Lower lobe of right lung (tissue), 2 donors: ENCODE measurements at regions not wholly inside any gene's neighbourhood (a gene's known extent, or its start where the extent isn't known, plus 50 kb on each side); places are given as distances from the start of the nearest gene placed in this dataset.

ENCODE experiments used
- ATAC-seq, 2 donors: fragments of 200-7000 bp; cut with Tn5 transposase; one replicate each; pipeline ENCODE4 v1.9.1; 2020 to 2022; ENCODE audit warnings: mild to moderate bottlenecking in 2 of 2, moderate library complexity in 2 of 2
- DNase-seq: peaks from one replicate; pipeline ENCODE4 v3.0.0-alpha.2; 2020
- H3K27ac ChIP-seq: fragments of 200-600 bp; one replicate; pipeline ENCODE4 v1.8.0; 2022
- H3K27me3 ChIP-seq: fragments of 200-600 bp; one replicate; pipeline ENCODE4 v1.8.0; 2022; ENCODE audit warnings: low read depth
- H3K36me3 ChIP-seq: fragments of 200-600 bp; one replicate; pipeline ENCODE4 v1.8.0; 2022; ENCODE audit warnings: mild to moderate bottlenecking
- H3K4me1 ChIP-seq: fragments of 200-600 bp; one replicate; pipeline ENCODE4 v1.8.0; 2022
- H3K4me3 ChIP-seq: fragments of 200-600 bp; one replicate; pipeline ENCODE4 v1.8.0; 2022; ENCODE audit warnings: mild to moderate bottlenecking
- H3K9me3 ChIP-seq: fragments of 200-600 bp; one replicate; pipeline ENCODE4 v1.8.0; 2022
- CTCF ChIP-seq: fragments of 200-600 bp; IDR thresholded peaks from one replicate; pipeline ENCODE4 v1.8.0; 2022; ENCODE audit warnings: antibody characterized with exemption, mild to moderate bottlenecking
- intact Hi-C: fragments of 100-400 bp; cut with DNase I; formaldehyde crosslinking; loops from one replicate; pipeline ENCODE4 v1.11.0; 2022
- donor health status: DM: no; HTN: yes; CAD: no; lungs with severe emphysema.

GRCh38 chr12:125509195-125509594 lies 444.0 kb downstream of the AACS start:
- Histone ChIP-seq H3K27ac (no peak overlapping the region), H3K27me3 (no peaks in the 10 kb centered on the region), H3K9me3 (no peaks in the 10 kb centered on the region), H3K4me1 (no peaks in the 10 kb centered on the region), H3K36me3 (no peaks in the 10 kb centered on the region), H3K4me3 (no peak overlapping the region)
- DNase-seq (no peak), ATAC-seq (no peak)
- intact Hi-C loops = no loop called here
- no peak for TF ChIP-seq CTCF

- ATAC-seq = peak in 1 of 2 donors; percentile 41
- Histone ChIP-seq H3K27me3 (no peaks in the 10 kb centered on the region), H3K4me3 (no peak overlapping the region), H3K27ac (no peak overlapping the region), H3K4me1 (no peaks in the 10 kb centered on the region), H3K9me3 (no peaks in the 10 kb centered on the region), H3K36me3 (no peaks in the 10 kb centered on the region)
- intact Hi-C loops = no loop called here
- no peak for DNase-seq
- no peak for TF ChIP-seq CTCF
These were observed 447.5 kb downstream of the AACS start for GRCh38 chr12:125512541-125513298.

DNA sequence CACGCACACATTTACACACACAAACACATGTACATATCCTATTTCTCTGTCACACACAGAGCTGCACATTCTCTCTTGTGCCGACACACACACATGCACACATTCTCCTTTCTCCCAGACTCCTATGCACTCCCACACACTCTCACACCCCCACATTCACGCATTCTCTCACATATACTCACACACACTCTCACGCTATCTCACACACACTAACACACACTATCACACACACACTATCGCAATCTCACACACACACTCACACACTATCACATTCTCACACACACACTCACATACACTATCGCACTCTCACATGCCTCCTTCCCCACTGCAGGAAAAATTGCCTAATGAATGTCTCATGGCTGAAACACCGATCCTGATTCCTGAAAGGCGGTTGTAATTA lies 450.7 kb downstream of the AACS start:
- intact Hi-C loops = no loop called here
- Histone ChIP-seq H3K27ac (no peak overlapping the region), H3K36me3 (no peaks in the 10 kb centered on the region), H3K4me1 (no peaks in the 10 kb centered on the region), H3K4me3 (no peak overlapping the region), H3K27me3 (no peaks in the 10 kb centered on the region), H3K9me3 (no peaks in the 10 kb centered on the region)
- no peak for TF ChIP-seq CTCF
- ATAC-seq = no peak
- DNase-seq = no peak

DNA sequence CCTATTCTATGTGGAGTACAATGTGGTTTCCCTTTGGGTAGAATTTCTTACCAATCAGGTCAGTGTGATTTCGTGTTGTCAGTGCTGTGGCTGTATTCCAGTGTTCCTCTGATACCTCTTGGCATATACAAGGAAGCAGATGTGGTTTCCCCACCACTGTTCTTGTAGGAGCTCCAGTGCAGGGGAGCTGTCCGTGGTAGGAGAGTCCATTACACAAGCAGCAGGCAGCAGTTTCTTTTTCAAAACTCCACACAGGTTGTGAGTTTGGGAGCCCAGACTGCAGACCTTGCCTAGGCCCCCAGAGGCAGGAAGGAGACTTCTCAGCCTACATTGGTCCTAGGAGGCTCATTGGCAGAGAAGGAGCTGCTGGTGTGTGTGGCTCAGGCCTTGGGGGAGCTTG lies 452.8 kb downstream of the AACS start:
- no peak for DNase-seq
- no peak for TF ChIP-seq CTCF
- Histone ChIP-seq H3K9me3 (no peaks in the 10 kb centered on the region), H3K27ac (no peak overlapping the region), H3K27me3 (no peaks in the 10 kb centered on the region), H3K36me3 (no peaks in the 10 kb centered on the region), H3K4me3 (no peak overlapping the region), H3K4me1 (no peaks in the 10 kb centered on the region)
- ATAC-seq = no peak
- intact Hi-C loops = no loop called here

GRCh38 chr12:125519026-125519651 lies 453.9 kb downstream of the AACS start:
- DNase-seq = no peak
- Histone ChIP-seq H3K4me3 (no peak overlapping the region), H3K4me1 (no peaks in the 10 kb centered on the region), H3K9me3 (no peaks in the 10 kb centered on the region), H3K36me3 (no peaks in the 10 kb centered on the region), H3K27me3 (no peaks in the 10 kb centered on the region), H3K27ac (no peak overlapping the region)
- no peak for ATAC-seq
- TF ChIP-seq CTCF = no peak
- intact Hi-C loops = no loop called here
